Adrenal gland (tissue), 9 donors: ENCODE measurements at regions not wholly inside any gene's neighbourhood (a gene's known extent, or its start where the extent isn't known, plus 50 kb on each side); places are given as distances from the start of the nearest gene placed in this dataset.

Source experiments
- DNase-seq, 7 donors: peaks; one replicate each; pipeline ENCODE4 v3.0.0-alpha.2; 2019 to 2020
- H3K27ac ChIP-seq, 5 donors: fragments of 200-600 bp; sonication (generic) in 4 of 5; 1 replicate in 3 of 5; 2 replicates in 2 of 5; pipeline versions ENCODE4 v1.5.1 to v1.8.0; 2016 to 2020; ENCODE audit warnings: mild to moderate bottlenecking in 1 of 5
- H3K27me3 ChIP-seq: fragments of 200-600 bp; 2 replicates; pipeline ENCODE4 v1.8.0; 2021
- H3K36me3 ChIP-seq, 2 donors: fragments of 200-600 bp; replicated peaks in 1 of 2; 1 replicate in 1 of 2; 2 replicates in 1 of 2; pipeline versions ENCODE4 v1.5.1 to v1.8.0; 2018 to 2022
- H3K4me1 ChIP-seq, 2 donors: fragments of 200-600 bp; replicated peaks in 1 of 2; 1 replicate in 1 of 2; 2 replicates in 1 of 2; pipeline versions ENCODE4 v1.5.1 to v1.8.0; 2018 to 2021
- H3K4me3 ChIP-seq, 4 donors: fragments of 200-600 bp; sonication (generic) in 3 of 4; one replicate each; pipeline ENCODE4 v1.5.1; 2016 to 2018
- H3K9me3 ChIP-seq, 3 donors: fragments of 200-600 bp; sonication (generic) in 1 of 3; replicated peaks in 1 of 3; 1 replicate in 2 of 3; 2 replicates in 1 of 3; pipeline versions ENCODE4 v1.5.1 to v1.8.0; 2016 to 2021
- CTCF ChIP-seq, 6 experiments: fragments of 450-650 bp in 4 of 6; fragments of 200-600 bp in 2 of 6; sonication (generic) in 1 of 6; IDR thresholded peaks; 1 replicate in 5 of 6; 2 replicates in 1 of 6; pipeline versions ENCODE4 v1.5.1 to v1.8.0; 2016 to 2021; ENCODE audit warnings: antibody characterized with exemption in 6 of 6, mild to moderate bottlenecking in 2 of 6, moderate library complexity in 1 of 6
- POLR2A ChIP-seq, 2 donors: fragments of 450-650 bp; IDR thresholded peaks; one replicate each; pipeline ENCODE4 v1.6.1; 2017; ENCODE audit warnings: antibody characterized with exemption in 2 of 2, mild to moderate bottlenecking in 2 of 2, moderate library complexity in 1 of 2
- WGBS, 4 donors: extraction: QIAGEN DNeasy Blood & Tissue Kit in 2 of 4; methylation state at CpG; one replicate each; pipeline versions ENCODE4 v1.1.5 to v1.1.7; 2013 to 2017; 5-methylcytosine and 5-hydroxymethylcytosine counted together
- intact Hi-C, 2 donors: fragments of 100-400 bp; cut with DNase I; formaldehyde crosslinking; loops; one replicate each; pipeline versions ENCODE4 v1.14.1 to v1.15.0; 2022 to 2023
- donor health status: healthy with polysubstance abuse.
- donor health status: Bipolar disorder and iron deficiency.
- donor health status: DM: yes; HTN: yes; CAD: no.
- donor health status: DM: no; HTN: no; CAD: no.
- donor health status: DM: no; HTN: no; CAD: no.

- H3K27ac ChIP-seq = no peak overlapping the region
- H3K9me3 ChIP-seq = no peaks in the 10 kb centered on the region
- H3K4me3 ChIP-seq = no peak overlapping the region
- no peaks in the 10 kb centered on the region for H3K27me3 ChIP-seq
- intact Hi-C loops = no loop called here
- DNase-seq = no peak
- H3K4me1 ChIP-seq = no peaks in the 10 kb centered on the region
- TF ChIP-seq POLR2A (IDR thresholded peaks at IDR 0.05) (no peak), CTCF (IDR thresholded peaks at IDR 0.05) (no peak)
- H3K36me3 ChIP-seq = no peaks in the 10 kb centered on the region
- WGBS, 4 donors = 86 to 90% (median 87%) methylated on average over 10 of the region's 10 CpGs
Measured at GRCh38 chr13:30829833-30830637, 76.0 kb upstream of the MEDAG start.

GRCh38 chr13:30830638-30830965 lies 75.5 kb upstream of the MEDAG start:
- TF ChIP-seq POLR2A (IDR thresholded peaks at IDR 0.05) (no peak), CTCF (IDR thresholded peaks at IDR 0.05) (no peak)
- no peak overlapping the region for H3K4me3 ChIP-seq
- no peaks in the 10 kb centered on the region for H3K4me1 ChIP-seq
- intact Hi-C loops = no loop called here
- H3K9me3 ChIP-seq = no peaks in the 10 kb centered on the region
- no peaks in the 10 kb centered on the region for H3K36me3 ChIP-seq
- WGBS, 4 donors = 50 to 82% (median 56%) methylated on average over 1 of the region's 1 CpG
- H3K27me3 ChIP-seq = no peaks in the 10 kb centered on the region
- no peak for DNase-seq
- H3K27ac ChIP-seq = no peak overlapping the region

GRCh38 chr13:30831515-30831914 lies 74.6 kb upstream of the MEDAG start:
- 82 to 93% (median 90%) methylated on average over 4 of the region's 4 CpGs for WGBS, 4 donors
- Histone ChIP-seq H3K4me1 (peaks cover 2 to 6% of the 10 kb centered on the region in 2 donors), H3K9me3 (no peaks in the 10 kb centered on the region), H3K27me3 (no peaks in the 10 kb centered on the region), H3K4me3 (no peak overlapping the region), H3K36me3 (no peaks in the 10 kb centered on the region), H3K27ac (no peak overlapping the region)
- intact Hi-C loops = no loop called here
- TF ChIP-seq CTCF (IDR thresholded peaks at IDR 0.05) (no peak), POLR2A (IDR thresholded peaks at IDR 0.05) (no peak)
- no peak for DNase-seq

GRCh38 chr13:30832377-30832776 lies 73.7 kb upstream of the MEDAG start:
- WGBS, 4 donors = 87 to 95% (median 93%) methylated on average over 4 of the region's 4 CpGs
- Histone ChIP-seq H3K9me3 (no peaks in the 10 kb centered on the region), H3K27ac (no peak overlapping the region), H3K36me3 (no peaks in the 10 kb centered on the region), H3K4me1 (peaks cover 11% of the 10 kb centered on the region in 2 donors), H3K4me3 (no peak overlapping the region), H3K27me3 (no peaks in the 10 kb centered on the region)
- DNase-seq = no peak
- TF ChIP-seq CTCF (IDR thresholded peaks at IDR 0.05) = no peak
- TF ChIP-seq POLR2A (IDR thresholded peaks at IDR 0.05) = no peak
- intact Hi-C loops = no loop called here
